HepG2 (cell line): ENCODE measurements at regions not wholly inside any gene's neighbourhood (a gene's known extent, or its start where the extent isn't known, plus 50 kb on each side); places are given as distances from the start of the nearest gene placed in this dataset.

Experiments
- ATAC-seq: fragments of 200-7000 bp; cut with Tn5 transposase; 3 replicates; pipeline ENCODE4 v1.9.1; 2020; ENCODE audit warnings: mild to moderate bottlenecking, moderate library complexity
- BruUV-seq: library from RNA; stranded (reverse); fragments of 400-500 nt; replicated peaks from 2 replicates; lab custom pipeline; 2021; lab: Mats Ljungman, UMichigan
- CTCF ChIA-PET: fragments of 300-600 bp; formaldehyde crosslinking; extraction: SDS; loops from one replicate; lab custom pipeline; 2021; ENCODE audit warnings: low total read pairs, inconsistent platforms, low intra/inter-chr PET ratio; lab: Yijun Ruan, JAX
- POLR2A ChIA-PET: fragments of 350-600 bp; sonication (Branson Sonifier 250); formaldehyde crosslinking; loops from one replicate; lab custom pipeline; 2020; ENCODE audit warnings: antibody characterized with exemption, inconsistent platforms; lab: Yijun Ruan, JAX
- DNase-seq: peaks from one replicate; pipeline ENCODE4 v3.0.0-alpha.2; 2015; ENCODE audit warnings: low spot score
- FAIRE-seq: peaks from 3 replicates; lab custom pipeline; 2011; peaks lifted over from hg19 to GRCh38; lab: Jason Lieb, UNC
- H2AFZ ChIP-seq: one replicate; pipeline ENCODE4 v1.6.1; 2011; ENCODE audit warnings: low read length, inconsistent platforms
- H3K27ac ChIP-seq: fragments of 300-600 bp; 3 replicates; pipeline ENCODE4 v1.8.0; 2011; ENCODE audit warnings: mixed run types, mild to moderate bottlenecking, mixed read lengths, low read length, inconsistent platforms; ENCODE audit not compliant: insufficient read depth; ENCODE audit errors: extremely low read length
- H3K27me3 ChIP-seq, 2 experiments: fragments of 200-600 bp in 1 of 2; 2 replicates in 1 of 2; 3 replicates in 1 of 2; pipeline versions ENCODE4 v1.6.0 to v1.8.0; 2011; ENCODE audit warnings: low read length in 2 of 2, mild to moderate bottlenecking in 2 of 2, moderate library complexity in 2 of 2, inconsistent platforms in 1 of 2; ENCODE audit not compliant: insufficient read depth in 2 of 2, control insufficient read depth in 1 of 2
- H3K36me3 ChIP-seq, 2 experiments: fragments of 200-600 bp in 1 of 2; replicated peaks in 1 of 2; 2 replicates in 1 of 2; 3 replicates in 1 of 2; pipeline versions ENCODE4 v1.5.1 to v1.8.0; 2011; ENCODE audit warnings: low read length in 2 of 2, inconsistent platforms in 1 of 2; ENCODE audit not compliant: insufficient read depth in 2 of 2, control insufficient read depth in 1 of 2
- H3K4me1 ChIP-seq: 2 replicates; pipeline ENCODE4 v1.5.1; 2012; ENCODE audit warnings: low read length, inconsistent platforms; ENCODE audit not compliant: insufficient read depth
- H3K4me2 ChIP-seq: 2 replicates; pipeline ENCODE4 v1.6.0; 2011; ENCODE audit warnings: low read depth, low read length, inconsistent platforms
- H3K4me3 ChIP-seq, 3 experiments: fragments of 200-600 bp in 1 of 3; sonication (generic), shearing (Covaris generic) in 1 of 3; replicated peaks in 1 of 3; 2 replicates each; pipeline ENCODE4 v1.5.1; 2011 to 2016; ENCODE audit warnings: low read length in 3 of 3, inconsistent platforms in 2 of 3, low read depth in 2 of 3, mild to moderate bottlenecking in 2 of 3, control low read depth in 1 of 3, mixed read lengths in 1 of 3; ENCODE audit not compliant: insufficient read depth in 1 of 3
- H3K79me2 ChIP-seq: one replicate; pipeline ENCODE4 v1.6.1; 2011; ENCODE audit warnings: low read length, inconsistent platforms; ENCODE audit not compliant: insufficient read depth
- H3K9ac ChIP-seq: 2 replicates; pipeline ENCODE4 v1.6.0; 2011; ENCODE audit warnings: mild to moderate bottlenecking, low read depth, low read length, inconsistent platforms; ENCODE audit not compliant: insufficient read depth
- H3K9me3 ChIP-seq: 2 replicates; pipeline ENCODE4 v1.5.1; 2012; ENCODE audit warnings: mild to moderate bottlenecking, low read length
- H4K20me1 ChIP-seq: 2 replicates; pipeline ENCODE4 v1.6.0; 2011; ENCODE audit warnings: inconsistent platforms, mild to moderate bottlenecking, low read length, moderate library complexity; ENCODE audit not compliant: insufficient read depth
- CTCF ChIP-seq: sonication (generic); formaldehyde crosslinking; IDR thresholded peaks from 2 replicates; pipeline ENCODE4 v1.5.0; 2020; ENCODE audit warnings: mild to moderate bottlenecking, missing genetic modification reagents, moderate library complexity
- MEIS1 ChIP-seq: sonication (generic); formaldehyde crosslinking; IDR thresholded peaks from 2 replicates; pipeline ENCODE4 v1.9.0; 2021; ENCODE audit warnings: mild to moderate bottlenecking, missing genetic modification reagents, moderate library complexity, borderline replicate concordance
- NCOA1 ChIP-seq: sonication (generic); formaldehyde crosslinking; IDR thresholded peaks from 2 replicates; pipeline ENCODE4 v1.9.0; 2021; ENCODE audit warnings: missing genetic modification reagents
- NRL ChIP-seq: sonication (generic); formaldehyde crosslinking; IDR thresholded peaks from 2 replicates; pipeline ENCODE4 v1.5.0; 2020; ENCODE audit warnings: missing genetic modification reagents, mild to moderate bottlenecking, moderate library complexity, borderline replicate concordance
- PAF1 ChIP-seq: IDR thresholded peaks from 2 replicates; pipeline ENCODE4 v1.6.1; 2016; ENCODE audit warnings: missing genetic modification reagents, missing compliant biosample characterization
- SALL2 ChIP-seq: sonication (generic); formaldehyde crosslinking; IDR thresholded peaks from 2 replicates; pipeline ENCODE4 v1.8.1; 2023; ENCODE audit warnings: mild to moderate bottlenecking, missing genetic modification reagents, inconsistent platforms
- SMAD1 ChIP-seq: sonication (generic); formaldehyde crosslinking; IDR thresholded peaks from 2 replicates; pipeline ENCODE4 v1.4.0; 2020; ENCODE audit warnings: missing genetic modification reagents, low read depth, mild to moderate bottlenecking, borderline replicate concordance
- SMC3 ChIP-seq: IDR thresholded peaks from 2 replicates; pipeline ENCODE4 v1.6.1; 2011; ENCODE audit warnings: low read length, improper control_type of control experiment
- STAG1 ChIP-seq: sonication (generic); formaldehyde crosslinking; IDR thresholded peaks from 2 replicates; pipeline ENCODE4 v1.4.0; 2020; ENCODE audit warnings: missing genetic modification reagents
- YEATS2 ChIP-seq: sonication (generic); formaldehyde crosslinking; IDR thresholded peaks from 2 replicates; pipeline ENCODE4 v1.4.0; 2020; ENCODE audit warnings: missing genetic modification reagents, borderline replicate concordance
- ZNF124 ChIP-seq: sonication (generic); formaldehyde crosslinking; IDR thresholded peaks from 2 replicates; pipeline ENCODE4 v1.4.0; 2020; ENCODE audit warnings: missing genetic modification reagents
- ZNF138 ChIP-seq: sonication (generic); formaldehyde crosslinking; IDR thresholded peaks from 2 replicates; pipeline ENCODE4 v1.5.0; 2020; ENCODE audit warnings: mild to moderate bottlenecking, low read depth, missing genetic modification reagents
- ZNF430 ChIP-seq: sonication (generic); formaldehyde crosslinking; IDR thresholded peaks from 2 replicates; pipeline ENCODE4 v1.9.0; 2021; ENCODE audit warnings: mild to moderate bottlenecking, missing genetic modification reagents
- WGBS: methylation state at CpG from one replicate; pipeline ENCODE4 v1.1.6; 2017; ENCODE audit warnings: low lambda C conversion rate; 5-methylcytosine and 5-hydroxymethylcytosine counted together
- in situ Hi-C: cut with HindIII; loops from 2 replicates; pipeline ENCODE4 v1.10.0; 2017; ENCODE audit warnings: low pct_unique_long_range_greater_than_20kb; ENCODE audit not compliant: extremely low pct_ligation_motif_present
- intact Hi-C: fragments of 100-400 bp; cut with micrococcal nuclease; formaldehyde crosslinking; loops from one replicate; pipeline ENCODE4 v1.10.0; 2022; ENCODE audit not compliant: unreplicated experiment

GRCh38 chr1:193519922-193520321, 333.5 kb upstream of the B3GALT2 start:
- 10% methylated on average over 5 of the region's 5 CpGs for WGBS
- POLR2A ChIA-PET = no interaction called here
- intact Hi-C loops = loop anchor here (1.0 kb wide), 2 partner anchors 113 to 337 kb away; no protein-coding TSS in a partner anchor
- Histone ChIP-seq H3K4me2 (no peak overlapping the region), H2AFZ (no peak overlapping the region), H3K27me3 (no peaks in the 10 kb centered on the region), H3K79me2 (no peaks in the 10 kb centered on the region)
- no peak for TF ChIP-seq SMAD1
- TF ChIP-seq ZNF138 = no peak
- TF ChIP-seq ZNF430 (CRISPR knock-in tag) = no peak
- TF ChIP-seq CTCF (CRISPR knock-in tag) = peak; percentile 65
- no peak for TF ChIP-seq PAF1
- no peak for TF ChIP-seq MEIS1 (CRISPR knock-in tag)
- TF ChIP-seq NCOA1 (CRISPR knock-in tag) = no peak
- TF ChIP-seq ZNF124 = no peak
- no peak for TF ChIP-seq SALL2
- peak; percentile 87; the same call in 1 of the 2 replicates for TF ChIP-seq SMC3
- TF ChIP-seq YEATS2 (CRISPR knock-in tag) = no peak
- no peak for TF ChIP-seq NRL (CRISPR knock-in tag)
- TF ChIP-seq STAG1 (CRISPR knock-in tag) = peak; percentile 55
- TF ChIP-seq, all 625 proteins: peak for 3
- CTCF ChIA-PET = interaction anchor here (0.7 to 2.3 kb wide), 4 partner anchors 113 to 1043 kb away, joined by 3 to 14 read pairs (median 8); no protein-coding TSS in a partner anchor
- BruUV-seq = no TSS peak
- Histone ChIP-seq H3K4me1 (no peaks in the 10 kb centered on the region), H4K20me1 (no peaks in the 10 kb centered on the region), H3K9me3 (no peaks in the 10 kb centered on the region), H3K36me3 (no peaks in the 10 kb centered on the region), H3K27ac (no peak overlapping the region), H3K9ac (no peak overlapping the region), H3K4me3 (no peak overlapping the region)
- FAIRE-seq = peak; percentile 79
- peak; percentile 97 for ATAC-seq
- peak; percentile 31 for DNase-seq
- in situ Hi-C loops = no loop called here
